Fibroblast of skin of right biceps (primary cell): ENCODE measurements at regions not wholly inside any gene's neighbourhood (a gene's known extent, or its start where the extent isn't known, plus 50 kb on each side); places are given as distances from the start of the nearest gene placed in this dataset.
"Not testable (repeated sequence)": the region's sequence is repeated elsewhere in the genome, so short reads cannot be mapped to it uniquely, and the experiment has no call there.

Source experiments
- DNase-seq: peaks from one replicate; pipeline ENCODE4 v3.0.0-alpha.2; 2013

- no peak for DNase-seq
These were observed 73.8 kb upstream of the EPCAM start for GRCh38 chr2:47295131-47295980.

- no peak for DNase-seq
These were observed 75.1 kb upstream of the EPCAM start for GRCh38 chr2:47293976-47294375.

- peak; percentile 93 for DNase-seq
These were observed 80.2 kb upstream of the EPCAM start for GRCh38 chr2:47288864-47289263.

- DNase-seq: no peak
These were observed 85.5 kb upstream of the EPCAM start for GRCh38 chr2:47283659-47284058.

- DNase-seq: no peak
These were observed 86.4 kb upstream of the EPCAM start for GRCh38 chr2:47282621-47283272.

- not testable (repeated sequence) for DNase-seq
These were observed 89.6 kb upstream of the EPCAM start for GRCh38 chr2:47279525-47279924.

- no peak for DNase-seq
These were observed 91.1 kb upstream of the EPCAM start for GRCh38 chr2:47277987-47278386.

- no peak for DNase-seq
These were observed 91.9 kb upstream of the EPCAM start for GRCh38 chr2:47277187-47277586.

- no peak for DNase-seq
These were observed 93.0 kb upstream of the EPCAM start for GRCh38 chr2:47276061-47276460.

- peak; percentile 91 for DNase-seq
These were observed 94.9 kb upstream of the EPCAM start for GRCh38 chr2:47274054-47274782.

GRCh38 chr2:47272905-47273758, 96.0 kb upstream of the EPCAM start:
- DNase-seq: no peak

GRCh38 chr2:47272031-47272864, 95.9 kb upstream of the CALM2 start:
- peak; percentile 51 for DNase-seq

GRCh38 chr2:47271054-47272000, 95.0 kb upstream of the CALM2 start:
- no peak for DNase-seq

GRCh38 chr2:47270421-47270820, 94.1 kb upstream of the CALM2 start:
- DNase-seq: no peak

- peak; percentile 100 for DNase-seq
These were observed 93.3 kb upstream of the CALM2 start for GRCh38 chr2:47269316-47270232.

- no peak for DNase-seq
These were observed 91.4 kb upstream of the CALM2 start for GRCh38 chr2:47267711-47268086.

- DNase-seq: no peak
These were observed 90.8 kb upstream of the CALM2 start for GRCh38 chr2:47266939-47267710.

- peak; percentile 54 for DNase-seq
These were observed 89.5 kb upstream of the CALM2 start for GRCh38 chr2:47265751-47266231.
